Endothelial cell of umbilical vein (primary cell): ENCODE measurements at regions not wholly inside any gene's neighbourhood (a gene's known extent, or its start where the extent isn't known, plus 50 kb on each side); places are given as distances from the start of the nearest gene placed in this dataset.

Experiments
- BruUV-seq: library from RNA; stranded (reverse); fragments of 400-500 nt; replicated peaks from 2 replicates; lab custom pipeline; 2021; lab: Mats Ljungman, UMichigan
- CTCF ChIA-PET: fragments of 300-600, 350-600 bp; sonication (Branson Sonifier 250); formaldehyde crosslinking; loops from one replicate; lab custom pipeline; 2021; ENCODE audit warnings: antibody characterized with exemption, inconsistent platforms; lab: Charles Lee
- POLR2A ChIA-PET: fragments of 300-600, 350-600 bp; sonication (Branson Sonifier 250); formaldehyde crosslinking; loops from one replicate; lab custom pipeline; 2021; ENCODE audit warnings: antibody characterized with exemption, inconsistent platforms; lab: Charles Lee
- DNase-seq: peaks from one replicate; pipeline ENCODE4 v3.0.0-alpha.2; 2011; ENCODE audit warnings: low read depth, low spot score
- FAIRE-seq: peaks from 2 replicates; lab custom pipeline; 2011; peaks lifted over from hg19 to GRCh38; lab: Jason Lieb, UNC
- H2AFZ ChIP-seq: 2 replicates; pipeline ENCODE4 v1.6.0; 2012; ENCODE audit warnings: low read depth, low read length, control low read depth, inconsistent platforms
- H3K27ac ChIP-seq: 2 replicates; pipeline ENCODE4 v1.5.1; 2011; ENCODE audit warnings: low read depth, mild to moderate bottlenecking, control low read depth, low read length, moderate library complexity; ENCODE audit not compliant: insufficient read depth
- H3K27me3 ChIP-seq, 2 experiments: 2 replicates each; pipeline versions ENCODE4 v1.6.0 to v1.6.1; 2011; ENCODE audit warnings: low read length in 2 of 2, mixed read lengths in 1 of 2; ENCODE audit not compliant: control insufficient read depth in 2 of 2, insufficient read depth in 2 of 2
- H3K36me3 ChIP-seq, 2 experiments: 2 replicates in 1 of 2; 3 replicates in 1 of 2; pipeline ENCODE4 v1.5.1; 2011; ENCODE audit warnings: low read length in 2 of 2, mild to moderate bottlenecking in 1 of 2, moderate library complexity in 1 of 2; ENCODE audit not compliant: control insufficient read depth in 2 of 2, insufficient read depth in 2 of 2; ENCODE audit errors: extremely low read depth in 1 of 2
- H3K4me1 ChIP-seq: 3 replicates; pipeline ENCODE4 v1.5.1; 2011; ENCODE audit warnings: mild to moderate bottlenecking, low read length; ENCODE audit not compliant: control insufficient read depth, insufficient read depth; ENCODE audit errors: extremely low read depth
- H3K4me2 ChIP-seq: 2 replicates; pipeline ENCODE4 v1.6.1; 2011; ENCODE audit warnings: low read length, control low read depth, mixed read lengths; ENCODE audit not compliant: insufficient read depth
- H3K4me3 ChIP-seq, 3 experiments: fragments of 200-600 bp in 1 of 3; sonication (generic), shearing (Covaris generic) in 1 of 3; replicated peaks in 1 of 3; 2 replicates each; pipeline ENCODE4 v1.5.1; 2011 to 2016; ENCODE audit warnings: control low read depth in 3 of 3, low read length in 3 of 3, mild to moderate bottlenecking in 2 of 3, inconsistent platforms in 1 of 3, low read depth in 1 of 3, moderate library complexity in 1 of 3; ENCODE audit not compliant: insufficient read depth in 1 of 3
- H3K79me2 ChIP-seq: 2 replicates; pipeline ENCODE4 v1.6.0; 2012; ENCODE audit warnings: low read length, inconsistent platforms; ENCODE audit not compliant: control insufficient read depth, insufficient read depth
- H3K9ac ChIP-seq: replicated peaks from 2 replicates; pipeline ENCODE3; 2011; ENCODE audit warnings: low read length, control low read depth; ENCODE audit not compliant: insufficient read depth; ENCODE audit errors: extremely low read depth
- H3K9me1 ChIP-seq: replicated peaks from 3 replicates; pipeline ENCODE4 v1.6.0; 2011; ENCODE audit warnings: mild to moderate bottlenecking, low read length; ENCODE audit not compliant: control insufficient read depth, insufficient read depth; ENCODE audit errors: extremely low read depth
- H3K9me3 ChIP-seq: replicated peaks from 2 replicates; pipeline ENCODE4 v1.5.1; 2012; ENCODE audit warnings: low read length, inconsistent platforms; ENCODE audit not compliant: control insufficient read depth, insufficient read depth
- H4K20me1 ChIP-seq: replicated peaks from 2 replicates; pipeline ENCODE3; 2011; ENCODE audit warnings: mild to moderate bottlenecking, low read length; ENCODE audit not compliant: control insufficient read depth, insufficient read depth; ENCODE audit errors: extremely low read depth
- EZH2 ChIP-seq: IDR thresholded peaks from 2 replicates; pipeline ENCODE4 v1.6.1; 2012; ENCODE audit warnings: borderline replicate concordance, low read depth, mild to moderate bottlenecking, moderate library complexity, low read length, inconsistent platforms; ENCODE audit not compliant: severe bottlenecking
- FOS ChIP-seq: IDR thresholded peaks from 2 replicates; pipeline ENCODE4 v1.6.1; 2011; ENCODE audit warnings: mild to moderate bottlenecking, low read length, moderate library complexity, borderline replicate concordance; ENCODE audit not compliant: insufficient read depth
- GATA2 ChIP-seq: IDR thresholded peaks from 2 replicates; pipeline ENCODE4 v1.7.0; 2011; ENCODE audit warnings: low read depth, mild to moderate bottlenecking, moderate library complexity, mixed read lengths, low read length; ENCODE audit not compliant: insufficient read length, insufficient read depth
- JUN ChIP-seq: IDR thresholded peaks from 2 replicates; pipeline ENCODE4 v1.6.1; 2011; ENCODE audit warnings: borderline replicate concordance, low read depth; ENCODE audit not compliant: insufficient read length, insufficient read depth
- MYC ChIP-seq: IDR thresholded peaks from one replicate; pipeline ENCODE4 v1.6.1; 2011; ENCODE audit warnings: mild to moderate bottlenecking, low read depth, low read length
- POLR2A ChIP-seq: IDR thresholded peaks from 2 replicates; pipeline ENCODE4 v1.6.1; 2012; ENCODE audit warnings: low read depth, mild to moderate bottlenecking, control low read depth, low read length
- POLR2AphosphoS5 ChIP-seq: IDR thresholded peaks from 2 replicates; pipeline ENCODE4 v1.6.1; 2012; ENCODE audit warnings: low read depth, mild to moderate bottlenecking, control low read depth, low read length, moderate library complexity; ENCODE audit not compliant: insufficient read depth
- dilution Hi-C: fragments of 300-500 bp; cut with MboI; formaldehyde crosslinking; loops from one replicate; pipeline ENCODE4 v1.15.0; 2019; ENCODE audit warnings: low sequenced_read_pairs; ENCODE audit not compliant: extremely low pct_ligation_motif_present
- intact Hi-C: fragments of 100-400 bp; cut with micrococcal nuclease; formaldehyde crosslinking; loops from one replicate; pipeline ENCODE4 v1.10.0; 2022
- TF ChIP-seq, protein P1 (sequence below), 2 donors: IDR thresholded peaks; 1 replicate in 1 of 2; 2 replicates in 1 of 2; pipeline ENCODE4 v1.5.1; 2011; ENCODE audit warnings: low read length in 2 of 2, mild to moderate bottlenecking in 2 of 2, moderate library complexity in 2 of 2, control low read depth in 1 of 2, inconsistent platforms in 1 of 2, low read depth in 1 of 2; ENCODE audit not compliant: insufficient read depth in 1 of 2; ENCODE audit errors: extremely low read depth in 1 of 2
- TF ChIP-seq, protein P2 (sequence below): IDR thresholded peaks from 2 replicates; pipeline ENCODE4 v1.6.1; 2011; ENCODE audit not compliant: insufficient read depth, insufficient read length

DNA sequence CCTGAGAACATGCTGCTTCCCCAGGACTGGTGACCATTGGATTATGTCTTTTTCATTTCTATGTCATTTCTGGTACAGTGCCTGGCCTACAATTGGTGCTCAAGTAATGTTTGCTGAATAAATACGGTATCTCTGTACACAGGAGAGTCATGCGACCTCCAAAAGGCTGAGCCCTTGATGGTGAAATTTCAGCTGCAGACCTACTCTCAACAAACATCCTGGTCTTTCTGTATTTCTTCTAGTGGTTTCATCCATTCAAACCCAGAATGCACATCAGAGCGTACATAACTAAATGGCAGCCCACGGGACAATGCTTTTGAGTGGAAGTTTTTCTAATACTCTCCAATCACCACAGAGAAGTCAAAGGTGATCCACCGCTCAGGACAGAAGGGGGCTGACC, 62.6 kb upstream of the RPS23 start:
- CTCF ChIA-PET, result no interaction called here
- BruUV-seq, result no TSS peak
- dilution Hi-C loops, result no loop called here

More for the DNA sequence above, 62.6 kb upstream of the RPS23 start:
- FAIRE-seq, result no peak
- Histone ChIP-seq H4K20me1 (no peaks in the 10 kb centered on the region), H3K9me3 (no peaks in the 10 kb centered on the region), H3K4me3 (no peak overlapping the region), H3K9me1 (no peaks in the 10 kb centered on the region), H3K9ac (no peak overlapping the region), H3K36me3 (no peaks in the 10 kb centered on the region), H2AFZ (no peak overlapping the region), H3K4me1 (no peaks in the 10 kb centered on the region), H3K27ac (no peak overlapping the region), H3K4me2 (no peak overlapping the region), H3K79me2 (no peaks in the 10 kb centered on the region), H3K27me3 (peaks cover 5 to 12% of the 10 kb centered on the region in 2 experiments)
- no peak for DNase-seq
- TF ChIP-seq FOS (no peak), MYC (no peak), POLR2A (no peak), POLR2AphosphoS5 (no peak), GATA2 (no peak), EZH2 (no peak), JUN (no peak)
- TF ChIP-seq, protein P1, sequence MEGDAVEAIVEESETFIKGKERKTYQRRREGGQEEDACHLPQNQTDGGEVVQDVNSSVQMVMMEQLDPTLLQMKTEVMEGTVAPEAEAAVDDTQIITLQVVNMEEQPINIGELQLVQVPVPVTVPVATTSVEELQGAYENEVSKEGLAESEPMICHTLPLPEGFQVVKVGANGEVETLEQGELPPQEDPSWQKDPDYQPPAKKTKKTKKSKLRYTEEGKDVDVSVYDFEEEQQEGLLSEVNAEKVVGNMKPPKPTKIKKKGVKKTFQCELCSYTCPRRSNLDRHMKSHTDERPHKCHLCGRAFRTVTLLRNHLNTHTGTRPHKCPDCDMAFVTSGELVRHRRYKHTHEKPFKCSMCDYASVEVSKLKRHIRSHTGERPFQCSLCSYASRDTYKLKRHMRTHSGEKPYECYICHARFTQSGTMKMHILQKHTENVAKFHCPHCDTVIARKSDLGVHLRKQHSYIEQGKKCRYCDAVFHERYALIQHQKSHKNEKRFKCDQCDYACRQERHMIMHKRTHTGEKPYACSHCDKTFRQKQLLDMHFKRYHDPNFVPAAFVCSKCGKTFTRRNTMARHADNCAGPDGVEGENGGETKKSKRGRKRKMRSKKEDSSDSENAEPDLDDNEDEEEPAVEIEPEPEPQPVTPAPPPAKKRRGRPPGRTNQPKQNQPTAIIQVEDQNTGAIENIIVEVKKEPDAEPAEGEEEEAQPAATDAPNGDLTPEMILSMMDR (IDR thresholded peaks at IDR 0.05; ENCODE audit: extremely low read depth in 1 of 2, insufficient read depth in 1 of 2, low read depth in 1 of 2, low read length in 2 of 2), result no peak
- TF ChIP-seq, protein P2, sequence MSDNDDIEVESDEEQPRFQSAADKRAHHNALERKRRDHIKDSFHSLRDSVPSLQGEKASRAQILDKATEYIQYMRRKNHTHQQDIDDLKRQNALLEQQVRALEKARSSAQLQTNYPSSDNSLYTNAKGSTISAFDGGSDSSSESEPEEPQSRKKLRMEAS, result no peak
- intact Hi-C loops, result no loop called here
- POLR2A ChIA-PET, result no interaction called here
